ENCODE measurements at regions not wholly inside any gene's neighbourhood (a gene's known extent, or its start where the extent isn't known, plus 50 kb on each side); places are given as distances from the start of the nearest gene placed in this dataset.

DNA sequence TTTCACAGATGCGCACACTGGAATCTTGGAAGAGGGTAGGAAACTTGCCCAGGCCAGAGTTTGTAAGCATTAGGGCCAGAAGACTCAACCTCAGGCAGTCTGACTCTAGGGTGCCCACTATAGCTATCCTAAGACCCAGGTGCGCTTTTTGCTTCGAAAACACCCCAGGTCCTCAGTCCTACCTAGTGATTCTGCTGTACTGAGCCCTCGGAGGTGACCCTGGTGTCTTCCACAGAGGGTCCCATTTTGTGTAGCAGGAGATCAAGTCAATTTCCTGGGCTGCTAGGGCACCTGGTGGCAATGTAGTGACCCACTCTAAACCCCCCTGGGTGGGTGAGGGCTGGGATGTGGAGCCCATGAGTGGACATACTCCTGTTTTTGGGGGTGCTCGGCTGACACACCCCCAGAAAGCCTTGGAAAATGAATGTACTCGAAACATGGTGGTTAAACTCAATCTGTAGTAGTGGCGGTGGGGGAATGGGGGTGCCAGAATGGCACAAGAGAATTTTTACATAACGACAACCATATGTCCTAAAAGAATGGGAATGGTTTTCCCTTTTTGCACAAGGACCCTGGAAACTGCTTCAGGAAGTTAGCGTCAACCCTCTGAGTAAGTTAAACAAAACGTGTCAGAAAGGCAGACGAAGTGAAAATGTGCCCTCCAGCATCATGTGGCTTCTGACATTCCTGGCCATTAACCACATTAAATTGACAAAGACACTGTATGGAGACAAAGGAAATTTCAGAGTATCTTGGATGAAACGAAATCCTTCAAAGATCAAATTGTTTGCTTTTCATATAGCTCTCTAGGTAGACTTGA is 218.0 kb upstream of the COPS8 start:
- H3K36me3 Mint-ChIP-seq (ENCODE audit: low read depth): no peaks in the 10 kb centered on the region
- H3K36me3 ChIP-seq (ENCODE audit: insufficient read depth, low read length): no peaks in the 10 kb centered on the region
- H3K9me3 Mint-ChIP-seq: peaks cover 2% of the 10 kb centered on the region
- H3K27ac Mint-ChIP-seq: no peak overlapping the region
- H3K4me1 Mint-ChIP-seq (ENCODE audit: low read depth): peaks cover 7% of the 10 kb centered on the region
- no peak for ATAC-seq (ENCODE audit: poor library complexity)
- intact Hi-C loops (cut with DNase I, micrococcal nuclease): no loop called here
- H3K27ac ChIP-seq (ENCODE audit: low read depth in 1 of 2, low read length in 2 of 2): no peak overlapping the region
- H3K9me3 ChIP-seq (ENCODE audit: control insufficient read depth in 1 of 2, insufficient read depth in 1 of 2, low read length in 2 of 2): no peaks in the 10 kb centered on the region
- DNase-seq: no peak
- ChIA-PET POLR2A (no interaction called here), CTCF (no interaction called here)
- no peak overlapping the region for H3K4me3 ChIP-seq (ENCODE audit: low read length)
- H3K4me3 Mint-ChIP-seq: no peak overlapping the region
- no peaks in the 10 kb centered on the region for H3K27me3 ChIP-seq (ENCODE audit: control insufficient read depth in 1 of 2, insufficient read depth in 2 of 2, low read length in 2 of 2)
- peaks cover 2% of the 10 kb centered on the region for H3K4me1 ChIP-seq (ENCODE audit: insufficient read depth, low read length)
- no peaks in the 10 kb centered on the region for H3K27me3 Mint-ChIP-seq
- TF ChIP-seq, protein P1, sequence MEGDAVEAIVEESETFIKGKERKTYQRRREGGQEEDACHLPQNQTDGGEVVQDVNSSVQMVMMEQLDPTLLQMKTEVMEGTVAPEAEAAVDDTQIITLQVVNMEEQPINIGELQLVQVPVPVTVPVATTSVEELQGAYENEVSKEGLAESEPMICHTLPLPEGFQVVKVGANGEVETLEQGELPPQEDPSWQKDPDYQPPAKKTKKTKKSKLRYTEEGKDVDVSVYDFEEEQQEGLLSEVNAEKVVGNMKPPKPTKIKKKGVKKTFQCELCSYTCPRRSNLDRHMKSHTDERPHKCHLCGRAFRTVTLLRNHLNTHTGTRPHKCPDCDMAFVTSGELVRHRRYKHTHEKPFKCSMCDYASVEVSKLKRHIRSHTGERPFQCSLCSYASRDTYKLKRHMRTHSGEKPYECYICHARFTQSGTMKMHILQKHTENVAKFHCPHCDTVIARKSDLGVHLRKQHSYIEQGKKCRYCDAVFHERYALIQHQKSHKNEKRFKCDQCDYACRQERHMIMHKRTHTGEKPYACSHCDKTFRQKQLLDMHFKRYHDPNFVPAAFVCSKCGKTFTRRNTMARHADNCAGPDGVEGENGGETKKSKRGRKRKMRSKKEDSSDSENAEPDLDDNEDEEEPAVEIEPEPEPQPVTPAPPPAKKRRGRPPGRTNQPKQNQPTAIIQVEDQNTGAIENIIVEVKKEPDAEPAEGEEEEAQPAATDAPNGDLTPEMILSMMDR (IDR thresholded peaks at IDR 0.05): no peak

DNA sequence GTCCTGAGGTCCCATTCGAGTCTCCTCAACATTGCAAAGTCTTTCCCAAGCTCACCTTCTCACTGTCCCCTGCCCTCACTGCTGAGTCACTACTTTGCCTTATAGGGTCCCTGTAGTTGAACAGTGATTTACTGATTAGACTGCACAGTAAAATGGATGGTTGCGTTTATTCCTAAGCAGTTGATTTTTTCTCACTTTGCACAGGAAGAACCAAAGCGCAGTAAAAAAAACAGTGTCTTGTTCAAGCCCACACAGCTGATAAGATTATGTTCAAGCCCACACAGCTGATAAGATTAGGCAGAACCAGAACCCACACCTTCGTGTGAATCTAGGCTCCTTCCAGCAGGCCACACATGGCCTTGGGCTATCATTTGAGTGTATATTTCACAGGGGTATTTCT is 215.3 kb upstream of the COPS8 start:
- Histone ChIP-seq H3K27me3 (ENCODE audit: control insufficient read depth in 1 of 2, insufficient read depth in 2 of 2, low read length in 2 of 2) (no peaks in the 10 kb centered on the region), H3K4me1 (ENCODE audit: insufficient read depth, low read length) (peaks cover 2% of the 10 kb centered on the region), H3K9me3 (ENCODE audit: control insufficient read depth in 1 of 2, insufficient read depth in 1 of 2, low read length in 2 of 2) (no peaks in the 10 kb centered on the region), H3K27ac (ENCODE audit: low read depth in 1 of 2, low read length in 2 of 2) (no peak overlapping the region), H3K4me3 (ENCODE audit: low read length) (no peak overlapping the region), H3K36me3 (ENCODE audit: insufficient read depth, low read length) (no peaks in the 10 kb centered on the region)
- Mint-ChIP-seq H3K36me3 (ENCODE audit: low read depth) (no peaks in the 10 kb centered on the region), H3K4me3 (no peak overlapping the region), H3K27ac (no peak overlapping the region), H3K9me3 (no peaks in the 10 kb centered on the region), H3K27me3 (no peaks in the 10 kb centered on the region), H3K4me1 (ENCODE audit: low read depth) (peaks cover 7% of the 10 kb centered on the region)
- ATAC-seq (ENCODE audit: poor library complexity) (no peak), DNase-seq (no peak)
- intact Hi-C loops (cut with DNase I, micrococcal nuclease): no loop called here
- ChIA-PET POLR2A (no interaction called here), CTCF (no interaction called here)
- TF ChIP-seq, protein P1 (IDR thresholded peaks at IDR 0.05): no peak

DNA sequence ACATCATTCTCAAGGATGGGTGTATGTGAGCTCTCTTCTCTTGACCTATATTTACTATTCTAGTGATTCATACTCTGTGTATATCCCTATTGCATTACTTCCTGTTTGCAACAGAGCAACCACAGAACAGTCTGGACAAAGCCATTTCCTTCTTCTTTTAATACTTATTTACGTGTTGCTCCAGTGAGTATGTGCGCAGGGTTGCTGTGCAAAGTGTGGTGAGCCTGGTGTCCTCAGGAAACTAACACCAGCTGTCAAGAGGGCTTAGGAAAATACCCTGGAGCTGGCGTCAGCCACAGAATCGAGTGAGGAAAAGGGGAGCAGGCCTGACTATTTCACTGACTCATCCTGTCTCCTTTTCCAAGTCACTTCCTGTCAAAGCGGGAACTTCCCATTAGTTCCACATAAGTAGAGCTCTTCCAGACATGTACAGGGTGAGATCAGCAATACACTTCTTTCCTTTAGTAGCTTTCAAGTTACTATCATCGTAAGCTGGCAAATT is 214.1 kb upstream of the COPS8 start:
- DNase-seq (peak in 3 of 14 experiments; percentile 26 to 69 (median 57)), ATAC-seq (ENCODE audit: poor library complexity) (peak; percentile 43)
- peaks cover 7% of the 10 kb centered on the region for H3K4me1 Mint-ChIP-seq (ENCODE audit: low read depth)
- H3K9me3 ChIP-seq (ENCODE audit: control insufficient read depth in 1 of 2, insufficient read depth in 1 of 2, low read length in 2 of 2): no peaks in the 10 kb centered on the region
- H3K27me3 ChIP-seq (ENCODE audit: control insufficient read depth in 1 of 2, insufficient read depth in 2 of 2, low read length in 2 of 2): no peaks in the 10 kb centered on the region
- POLR2A ChIA-PET: no interaction called here
- H3K27ac ChIP-seq (ENCODE audit: low read depth in 1 of 2, low read length in 2 of 2): no peak overlapping the region
- H3K9me3 Mint-ChIP-seq: no peaks in the 10 kb centered on the region
- H3K27me3 Mint-ChIP-seq: peaks cover 4% of the 10 kb centered on the region
- H3K4me3 Mint-ChIP-seq: no peak overlapping the region
- no peak overlapping the region for H3K27ac Mint-ChIP-seq
- H3K36me3 Mint-ChIP-seq (ENCODE audit: low read depth): no peaks in the 10 kb centered on the region
- CTCF ChIA-PET: no interaction called here
- TF ChIP-seq, protein P1 (IDR thresholded peaks at IDR 0.05): no peak
- intact Hi-C loops (cut with DNase I, micrococcal nuclease): no loop called here
- no peaks in the 10 kb centered on the region for H3K36me3 ChIP-seq (ENCODE audit: insufficient read depth, low read length)
- no peak overlapping the region for H3K4me3 ChIP-seq (ENCODE audit: low read length)
- H3K4me1 ChIP-seq (ENCODE audit: insufficient read depth, low read length): peaks cover 2% of the 10 kb centered on the region

Measured in CD4-positive, alpha-beta T cell (primary cell).